PC-9 (cell line): ENCODE measurements at regions not wholly inside any gene's neighbourhood (a gene's known extent, or its start where the extent isn't known, plus 50 kb on each side); places are given as distances from the start of the nearest gene placed in this dataset.

Source experiments
- EZH2 ChIP-seq: fragments of 200-600 bp; sonication (generic); IDR thresholded peaks from 2 replicates; pipeline ENCODE4 v1.8.0; 2017; ENCODE audit warnings: antibody characterized with exemption, low read depth
- TF ChIP-seq, protein P1 (sequence below): fragments of 200-600 bp; sonication (generic); conservative IDR thresholded peaks from 2 replicates; pipeline ENCODE4 v1.6.1; 2017; ENCODE audit warnings: mixed run types, antibody characterized with exemption, mild to moderate bottlenecking, moderate library complexity

- TF ChIP-seq, protein P1, sequence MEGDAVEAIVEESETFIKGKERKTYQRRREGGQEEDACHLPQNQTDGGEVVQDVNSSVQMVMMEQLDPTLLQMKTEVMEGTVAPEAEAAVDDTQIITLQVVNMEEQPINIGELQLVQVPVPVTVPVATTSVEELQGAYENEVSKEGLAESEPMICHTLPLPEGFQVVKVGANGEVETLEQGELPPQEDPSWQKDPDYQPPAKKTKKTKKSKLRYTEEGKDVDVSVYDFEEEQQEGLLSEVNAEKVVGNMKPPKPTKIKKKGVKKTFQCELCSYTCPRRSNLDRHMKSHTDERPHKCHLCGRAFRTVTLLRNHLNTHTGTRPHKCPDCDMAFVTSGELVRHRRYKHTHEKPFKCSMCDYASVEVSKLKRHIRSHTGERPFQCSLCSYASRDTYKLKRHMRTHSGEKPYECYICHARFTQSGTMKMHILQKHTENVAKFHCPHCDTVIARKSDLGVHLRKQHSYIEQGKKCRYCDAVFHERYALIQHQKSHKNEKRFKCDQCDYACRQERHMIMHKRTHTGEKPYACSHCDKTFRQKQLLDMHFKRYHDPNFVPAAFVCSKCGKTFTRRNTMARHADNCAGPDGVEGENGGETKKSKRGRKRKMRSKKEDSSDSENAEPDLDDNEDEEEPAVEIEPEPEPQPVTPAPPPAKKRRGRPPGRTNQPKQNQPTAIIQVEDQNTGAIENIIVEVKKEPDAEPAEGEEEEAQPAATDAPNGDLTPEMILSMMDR: no peak
- TF ChIP-seq EZH2: no peak
Measured at GRCh38 chr4:15333692-15334633, 93.9 kb upstream of the C1QTNF7 start.
